Astrocyte (in vitro differentiated cells and primary cell): ENCODE measurements at regions not wholly inside any gene's neighbourhood (a gene's known extent, or its start where the extent isn't known, plus 50 kb on each side); places are given as distances from the start of the nearest gene placed in this dataset.
"Not testable (repeated sequence)": the region's sequence is repeated elsewhere in the genome, so short reads cannot be mapped to it uniquely, and the experiment has no call there.

Experiments used
- DNase-seq: peaks from one replicate; pipeline ENCODE4 v3.0.0-alpha.2; 2010; ENCODE audit warnings: low read depth
- FAIRE-seq: peaks from 2 replicates; lab custom pipeline; 2011; peaks lifted over from hg19 to GRCh38; lab: Jason Lieb, UNC
- H2AFZ ChIP-seq: 2 replicates; pipeline ENCODE4 v1.6.0; 2012; ENCODE audit warnings: low read depth, low read length, inconsistent platforms
- H3K27ac ChIP-seq: 2 replicates; pipeline ENCODE4 v1.5.1; 2011; ENCODE audit warnings: low read depth, low read length, inconsistent platforms
- H3K27me3 ChIP-seq: 2 replicates; pipeline ENCODE4 v1.6.0; 2011; ENCODE audit warnings: low read length, inconsistent platforms; ENCODE audit not compliant: insufficient read depth
- H3K36me3 ChIP-seq: 2 replicates; pipeline ENCODE4 v1.5.1; 2011; ENCODE audit warnings: low read length, inconsistent platforms; ENCODE audit not compliant: insufficient read depth
- H3K4me1 ChIP-seq: 2 replicates; pipeline ENCODE4 v1.5.1; 2011; ENCODE audit warnings: low read length, inconsistent platforms; ENCODE audit not compliant: insufficient read depth
- H3K4me2 ChIP-seq: 2 replicates; pipeline ENCODE4 v1.6.0; 2012; ENCODE audit warnings: low read length, inconsistent platforms
- H3K4me3 ChIP-seq: 2 replicates; pipeline ENCODE4 v1.5.1; 2011; ENCODE audit warnings: low read depth, mild to moderate bottlenecking, low read length, inconsistent platforms; ENCODE audit not compliant: insufficient read depth
- H3K79me2 ChIP-seq: 2 replicates; pipeline ENCODE4 v1.6.0; 2012; ENCODE audit warnings: mild to moderate bottlenecking, low read length, inconsistent platforms; ENCODE audit not compliant: insufficient read depth
- H3K9ac ChIP-seq: 2 replicates; pipeline ENCODE4 v1.6.0; 2012; ENCODE audit warnings: mild to moderate bottlenecking, low read length, inconsistent platforms
- H3K9me3 ChIP-seq: 2 replicates; pipeline ENCODE4 v1.5.1; 2012; ENCODE audit warnings: low read depth, mild to moderate bottlenecking, low read length, inconsistent platforms; ENCODE audit not compliant: insufficient read depth
- H4K20me1 ChIP-seq: 2 replicates; pipeline ENCODE4 v1.6.0; 2012; ENCODE audit warnings: low read length, inconsistent platforms; ENCODE audit not compliant: insufficient read depth
- H3K27ac Mint-ChIP-seq: one replicate; pipeline ENCODE4 v1.8.0; 2021; ENCODE audit warnings: mild to moderate bottlenecking, mixed read lengths; ENCODE audit not compliant: unreplicated experiment
- H3K27me3 Mint-ChIP-seq: one replicate; pipeline ENCODE4 v1.8.0; 2021; ENCODE audit warnings: low read depth, mixed read lengths; ENCODE audit not compliant: unreplicated experiment
- H3K36me3 Mint-ChIP-seq: one replicate; pipeline ENCODE4 v1.8.0; 2021; ENCODE audit warnings: low read depth, mixed read lengths; ENCODE audit not compliant: unreplicated experiment
- H3K4me1 Mint-ChIP-seq: one replicate; pipeline ENCODE4 v1.8.0; 2021; ENCODE audit warnings: low read depth, mixed read lengths; ENCODE audit not compliant: unreplicated experiment
- H3K4me3 Mint-ChIP-seq: one replicate; pipeline ENCODE4 v1.8.0; 2021; ENCODE audit warnings: mild to moderate bottlenecking, moderate library complexity, mixed read lengths; ENCODE audit not compliant: unreplicated experiment
- H3K9me3 Mint-ChIP-seq: one replicate; pipeline ENCODE4 v1.8.0; 2021; ENCODE audit warnings: mild to moderate bottlenecking, mixed read lengths; ENCODE audit not compliant: unreplicated experiment
- EZH2 ChIP-seq: IDR thresholded peaks from 2 replicates; pipeline ENCODE4 v1.6.1; 2012; ENCODE audit warnings: mild to moderate bottlenecking, low read length, inconsistent platforms; ENCODE audit not compliant: insufficient read depth
- TF ChIP-seq, protein P1 (sequence below): IDR thresholded peaks from 2 replicates; pipeline ENCODE4 v1.5.1; 2011; ENCODE audit warnings: low read depth, mild to moderate bottlenecking, inconsistent platforms, low read length, moderate library complexity; ENCODE audit not compliant: insufficient read depth

DNA sequence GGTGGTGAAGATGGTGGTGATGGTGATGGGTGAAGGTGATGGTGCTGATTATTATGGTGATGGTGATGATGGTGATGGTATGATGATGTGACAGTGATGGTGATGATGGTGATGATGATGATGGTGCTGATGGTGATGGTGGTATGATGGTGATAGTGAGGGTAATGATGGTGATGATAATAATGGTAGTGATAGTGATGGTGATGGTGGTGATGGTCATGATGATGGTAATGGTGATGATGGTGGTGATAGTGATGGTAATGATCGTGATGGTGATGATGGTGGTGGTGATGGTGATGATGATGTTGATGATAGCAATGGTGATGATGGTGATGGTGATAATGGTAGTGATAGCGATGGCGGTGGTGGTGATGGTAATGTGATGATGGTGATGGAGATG, 197.9 kb upstream of the ALG10B start:
- H3K36me3 Mint-ChIP-seq, result no peaks in the 10 kb centered on the region
- H3K9me3 ChIP-seq, result peaks cover 11% of the 10 kb centered on the region
- no peak for TF ChIP-seq EZH2
- TF ChIP-seq, protein P1, sequence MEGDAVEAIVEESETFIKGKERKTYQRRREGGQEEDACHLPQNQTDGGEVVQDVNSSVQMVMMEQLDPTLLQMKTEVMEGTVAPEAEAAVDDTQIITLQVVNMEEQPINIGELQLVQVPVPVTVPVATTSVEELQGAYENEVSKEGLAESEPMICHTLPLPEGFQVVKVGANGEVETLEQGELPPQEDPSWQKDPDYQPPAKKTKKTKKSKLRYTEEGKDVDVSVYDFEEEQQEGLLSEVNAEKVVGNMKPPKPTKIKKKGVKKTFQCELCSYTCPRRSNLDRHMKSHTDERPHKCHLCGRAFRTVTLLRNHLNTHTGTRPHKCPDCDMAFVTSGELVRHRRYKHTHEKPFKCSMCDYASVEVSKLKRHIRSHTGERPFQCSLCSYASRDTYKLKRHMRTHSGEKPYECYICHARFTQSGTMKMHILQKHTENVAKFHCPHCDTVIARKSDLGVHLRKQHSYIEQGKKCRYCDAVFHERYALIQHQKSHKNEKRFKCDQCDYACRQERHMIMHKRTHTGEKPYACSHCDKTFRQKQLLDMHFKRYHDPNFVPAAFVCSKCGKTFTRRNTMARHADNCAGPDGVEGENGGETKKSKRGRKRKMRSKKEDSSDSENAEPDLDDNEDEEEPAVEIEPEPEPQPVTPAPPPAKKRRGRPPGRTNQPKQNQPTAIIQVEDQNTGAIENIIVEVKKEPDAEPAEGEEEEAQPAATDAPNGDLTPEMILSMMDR, result no peak
- H3K9ac ChIP-seq, result no peak overlapping the region
- no peaks in the 10 kb centered on the region for H3K27me3 ChIP-seq
- H3K79me2 ChIP-seq, result no peaks in the 10 kb centered on the region
- H3K4me2 ChIP-seq, result no peak overlapping the region
- no peaks in the 10 kb centered on the region for H3K4me1 Mint-ChIP-seq
- no peaks in the 10 kb centered on the region for H3K36me3 ChIP-seq
- DNase-seq (no peak), FAIRE-seq (no peak)
- H3K4me3 ChIP-seq, result no peak overlapping the region
- no peak overlapping the region for H3K27ac Mint-ChIP-seq
- H3K27ac ChIP-seq, result no peak overlapping the region
- H2AFZ ChIP-seq, result no peak overlapping the region
- no peaks in the 10 kb centered on the region for H4K20me1 ChIP-seq
- no peak overlapping the region for H3K4me3 Mint-ChIP-seq
- H3K27me3 Mint-ChIP-seq, result no peaks in the 10 kb centered on the region
- H3K9me3 Mint-ChIP-seq, result peaks cover 9% of the 10 kb centered on the region
- no peaks in the 10 kb centered on the region for H3K4me1 ChIP-seq

DNA sequence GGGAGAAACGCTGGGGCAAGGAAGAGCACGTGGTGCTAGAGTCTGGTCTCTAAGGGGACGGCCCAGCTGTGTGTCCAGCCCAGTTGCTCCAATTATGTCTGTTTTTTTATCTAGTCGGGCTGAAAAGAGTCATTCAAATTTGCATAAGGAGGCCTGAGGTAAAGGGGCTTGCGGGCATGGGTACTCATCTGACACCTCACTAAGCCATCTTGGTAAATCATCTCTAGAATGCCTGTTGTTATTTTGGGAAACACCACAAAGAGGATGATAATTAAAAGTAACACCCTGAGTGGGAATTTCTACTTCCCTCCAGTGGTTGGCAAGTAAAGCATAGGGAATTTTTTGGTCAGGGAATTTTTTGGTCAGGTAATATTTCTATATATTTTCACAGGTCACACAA, 196.1 kb upstream of the ALG10B start:
- Histone ChIP-seq H3K4me3 (no peak overlapping the region), H2AFZ (no peak overlapping the region)

DNA sequence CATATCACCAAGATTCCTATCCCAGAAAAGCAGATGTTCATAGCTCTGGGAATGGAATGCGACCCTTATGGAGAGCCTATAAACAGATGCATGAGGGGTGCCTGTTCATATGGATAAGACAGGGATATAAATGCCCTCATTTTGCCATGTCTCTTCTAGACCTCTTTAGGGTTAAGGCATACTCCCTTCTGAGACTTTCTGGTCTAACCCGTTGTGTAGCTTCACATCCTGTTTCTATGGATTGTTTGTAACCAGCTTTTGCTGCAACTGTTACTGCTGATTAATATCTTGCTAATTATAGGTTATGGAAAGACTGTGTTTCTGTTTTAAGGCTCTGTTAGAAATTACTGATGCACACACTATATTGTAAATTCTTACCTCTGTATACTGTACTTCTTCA, 193.5 kb upstream of the ALG10B start:
- H3K27ac ChIP-seq, H3K4me1 ChIP-seq, H3K9ac ChIP-seq, H3K79me2 ChIP-seq, H3K36me3 Mint-ChIP-seq, H2AFZ ChIP-seq, H4K20me1 ChIP-seq, H3K27me3 Mint-ChIP-seq, H3K9me3 Mint-ChIP-seq, H3K27me3 ChIP-seq, H3K4me3 ChIP-seq, H3K4me1 Mint-ChIP-seq, H3K27ac Mint-ChIP-seq, H3K4me2 ChIP-seq, H3K36me3 ChIP-seq, H3K9me3 ChIP-seq, FAIRE-seq, H3K4me3 Mint-ChIP-seq, DNase-seq: not testable (repeated sequence)

More for the DNA sequence above, 196.1 kb upstream of the ALG10B start:
- Histone ChIP-seq H3K9me3 (peaks cover 11% of the 10 kb centered on the region), H3K27ac (no peak overlapping the region), H3K4me2 (no peak overlapping the region), H4K20me1 (no peaks in the 10 kb centered on the region), H3K36me3 (no peaks in the 10 kb centered on the region), H3K79me2 (no peaks in the 10 kb centered on the region), H3K27me3 (no peaks in the 10 kb centered on the region), H3K4me1 (no peaks in the 10 kb centered on the region), H3K9ac (no peak overlapping the region)
- H3K36me3 Mint-ChIP-seq, result no peaks in the 10 kb centered on the region
- TF ChIP-seq, protein P1, result no peak
- TF ChIP-seq EZH2, result no peak
- peaks cover 12% of the 10 kb centered on the region for H3K9me3 Mint-ChIP-seq
- H3K27ac Mint-ChIP-seq, result no peak overlapping the region
- H3K4me3 Mint-ChIP-seq, result no peak overlapping the region
- FAIRE-seq (no peak), DNase-seq (no peak)
- no peaks in the 10 kb centered on the region for H3K27me3 Mint-ChIP-seq
- no peaks in the 10 kb centered on the region for H3K4me1 Mint-ChIP-seq
